M059J (cell line): ENCODE measurements at regions not wholly inside any gene's neighbourhood (a gene's known extent, or its start where the extent isn't known, plus 50 kb on each side); places are given as distances from the start of the nearest gene placed in this dataset.
"Not testable (repeated sequence)": the region's sequence is repeated elsewhere in the genome, so short reads cannot be mapped to it uniquely, and the experiment has no call there.

Experiments
- DNase-seq: peaks from one replicate; pipeline ENCODE4 v3.0.0-alpha.2; 2012; ENCODE audit warnings: low read depth

DNA sequence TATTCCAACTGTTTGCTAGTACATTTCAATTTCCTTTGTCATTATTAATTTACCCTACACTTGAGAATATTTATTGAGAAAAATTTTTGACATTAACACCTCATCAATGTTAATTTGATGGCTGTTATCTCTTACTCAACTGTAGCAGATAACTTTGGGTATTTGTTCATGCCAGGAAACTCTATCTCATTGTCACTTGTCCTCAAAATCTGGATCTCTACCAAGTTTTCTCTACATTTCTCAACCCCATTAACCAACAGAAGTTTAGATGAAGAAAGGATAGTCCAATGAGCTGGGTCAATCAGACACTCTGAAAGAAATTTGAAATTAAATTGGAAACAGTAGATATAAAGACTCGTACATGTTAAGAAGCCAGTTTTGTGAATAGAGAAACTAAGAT lies 395.3 kb downstream of the TUSC1 start:
- no peak for DNase-seq

DNA sequence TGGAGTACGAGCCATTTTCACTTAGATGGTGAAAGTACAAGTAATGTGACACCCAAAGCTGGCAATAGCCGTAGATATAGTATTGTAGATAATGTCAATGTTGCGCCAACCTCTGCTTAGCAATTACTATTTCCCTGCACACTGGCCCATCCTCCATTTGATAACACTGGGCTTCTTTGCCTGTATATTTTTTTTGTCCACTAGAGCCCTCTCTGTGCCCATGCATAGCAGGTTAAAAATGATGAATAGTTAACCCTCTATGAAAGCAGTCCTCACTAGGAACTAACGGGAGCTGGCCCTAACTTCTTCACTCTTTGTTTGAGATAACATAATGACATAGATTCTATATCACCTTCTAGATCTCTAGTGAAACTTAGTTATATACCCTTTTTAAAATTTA lies 416.8 kb downstream of the TUSC1 start:
- DNase-seq: no peak

- no peak for DNase-seq
Measured at GRCh38 chr9:25260046-25260445, 418.2 kb downstream of the TUSC1 start.

- DNase-seq: no peak
Measured at GRCh38 chr9:25255216-25255615, 423.0 kb downstream of the TUSC1 start.

DNA sequence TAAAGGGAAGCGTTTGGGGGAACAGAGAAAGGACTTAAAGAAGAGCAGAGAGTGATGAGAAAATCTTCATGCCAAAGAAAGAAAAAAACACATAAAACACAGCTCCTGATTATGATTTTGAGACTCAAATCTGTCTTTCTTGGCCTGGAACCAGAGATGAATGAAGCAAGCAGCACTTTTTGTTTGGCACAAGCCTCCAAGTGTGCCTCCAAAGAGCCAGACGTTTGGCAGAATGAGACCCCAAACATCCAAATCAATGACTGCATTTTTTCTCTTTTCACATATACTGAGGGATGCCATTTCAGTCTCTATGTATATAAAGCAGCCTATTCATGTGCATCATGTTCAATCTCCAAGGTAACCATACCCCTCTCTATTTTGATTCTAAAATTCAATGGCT lies 424.2 kb downstream of the TUSC1 start:
- no peak for DNase-seq

DNA sequence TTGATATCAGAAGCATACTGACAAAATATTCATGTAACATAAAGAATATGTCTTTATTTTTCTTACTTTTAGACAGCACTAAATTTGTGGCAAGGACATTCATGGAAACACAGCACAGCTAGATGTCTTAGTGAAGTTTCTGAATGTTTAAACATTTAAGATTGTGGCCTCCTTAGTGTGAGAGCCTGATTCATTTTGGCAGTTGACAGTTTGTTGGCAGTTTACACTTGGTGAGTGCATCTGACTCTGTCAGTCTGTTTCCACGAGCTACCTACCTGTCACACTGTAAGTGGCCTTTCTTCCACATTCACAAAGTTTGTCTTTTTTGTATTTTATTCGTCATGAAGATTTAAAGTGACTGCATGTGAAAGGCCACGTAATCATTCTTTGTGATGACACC lies 436.8 kb downstream of the TUSC1 start:
- no peak for DNase-seq

- DNase-seq: no peak
Measured at GRCh38 chr9:25226901-25227686, 451.1 kb downstream of the TUSC1 start.

DNA sequence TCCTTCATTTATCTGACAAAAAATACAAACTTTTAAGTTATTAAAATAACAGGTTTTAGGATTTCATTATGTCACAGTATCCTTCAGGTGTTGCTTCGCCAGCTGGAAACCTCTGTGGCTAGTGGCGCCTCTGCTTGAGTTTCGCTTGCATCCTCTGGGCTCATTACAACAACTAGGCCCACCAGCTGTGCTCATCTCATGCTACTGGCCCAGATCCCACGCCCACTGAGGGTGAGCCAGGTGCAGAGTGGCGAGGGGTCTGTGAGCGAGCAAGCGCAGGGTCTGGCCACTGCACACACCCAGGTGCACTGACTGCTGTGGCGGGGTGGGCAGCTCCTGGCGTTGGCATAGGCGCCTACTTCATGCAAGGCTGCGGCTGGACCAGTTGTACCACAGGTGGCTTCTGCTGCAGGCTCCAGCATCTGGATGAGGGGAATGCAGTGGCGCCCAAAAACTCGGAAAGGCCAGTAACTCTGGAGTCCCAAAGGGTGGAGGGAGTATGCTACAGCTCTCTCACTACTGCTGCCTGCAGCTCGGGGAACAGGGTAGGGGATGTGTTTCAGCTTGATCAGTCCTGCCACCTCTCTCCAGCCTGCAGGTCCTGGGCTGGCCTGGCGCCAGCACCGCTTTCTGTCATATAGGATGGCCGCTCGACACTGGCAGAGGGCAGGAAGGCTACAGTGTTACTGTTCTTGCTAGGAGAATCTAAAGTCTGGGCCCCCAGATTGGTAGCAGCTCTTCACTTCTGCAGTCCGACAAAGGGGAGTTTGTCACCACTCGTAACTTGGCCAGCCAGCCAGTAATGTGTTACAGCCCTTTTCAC lies 452.1 kb downstream of the TUSC1 start:
- no peak for DNase-seq

DNA sequence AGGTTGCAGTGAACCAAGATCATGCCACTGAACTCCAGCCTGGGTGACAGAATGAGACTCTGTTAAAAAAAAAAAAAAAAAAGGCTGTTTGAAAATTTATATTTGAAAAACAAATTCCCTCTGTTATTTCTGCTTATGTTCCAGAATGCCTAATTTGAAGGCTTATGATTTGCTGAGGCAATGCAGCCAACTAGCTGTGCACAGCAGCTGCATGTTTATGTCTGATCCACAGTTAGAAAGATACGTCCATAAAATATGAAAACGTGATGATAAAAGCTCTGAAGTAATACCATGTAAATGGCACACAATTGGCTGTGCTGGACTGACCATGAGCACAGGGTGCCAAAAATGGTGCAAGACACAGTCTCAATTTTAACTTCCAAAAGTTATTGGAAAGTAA lies 453.2 kb downstream of the TUSC1 start:
- no peak for DNase-seq

GRCh38 chr9:25224309-25224708 lies 453.9 kb downstream of the TUSC1 start:
- DNase-seq: no peak

DNA sequence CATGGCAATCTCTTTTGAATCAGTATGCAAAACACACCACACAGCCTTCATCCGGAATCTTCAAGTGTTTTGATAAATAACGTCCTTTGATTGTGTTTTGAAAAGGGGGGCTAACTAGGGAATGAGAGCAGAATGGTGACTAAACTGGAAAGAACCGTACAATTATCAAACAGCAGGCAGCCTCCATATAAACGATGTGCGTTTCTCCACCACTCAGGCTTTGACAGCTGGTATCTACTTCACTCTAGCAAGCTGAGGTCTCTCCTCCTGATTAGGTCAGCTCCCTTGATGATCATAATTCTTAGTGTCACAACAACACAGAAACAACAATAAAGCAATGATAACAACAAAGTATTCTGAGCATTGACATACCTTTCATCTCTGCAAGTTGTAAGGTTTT lies 465.9 kb downstream of the TUSC1 start:
- DNase-seq: no peak

- DNase-seq: no peak
Measured at GRCh38 chr9:25207402-25208195, 470.6 kb downstream of the TUSC1 start.

GRCh38 chr9:25206027-25206426 lies 472.2 kb downstream of the TUSC1 start:
- DNase-seq: no peak

- no peak for DNase-seq
Measured at GRCh38 chr9:25205285-25205684, 473.0 kb downstream of the TUSC1 start.

DNA sequence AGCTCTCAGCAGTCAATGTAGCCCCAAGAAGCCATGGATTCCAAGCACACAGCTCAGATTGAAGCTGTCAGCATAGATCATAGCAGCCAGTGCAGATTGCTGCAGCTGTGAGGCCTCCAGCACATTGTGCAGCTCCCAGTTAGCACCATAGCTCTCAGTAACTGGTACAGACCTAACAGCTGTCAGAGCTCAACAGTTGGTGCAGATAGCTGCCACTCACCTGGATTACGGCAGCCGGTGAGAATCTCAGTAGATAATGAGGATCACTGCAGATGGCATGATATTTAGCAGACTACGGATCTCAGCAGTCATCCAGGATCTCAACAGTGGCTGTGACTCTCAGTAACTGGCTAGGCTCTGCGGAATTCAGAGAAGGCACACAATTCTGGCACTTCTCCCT lies 500.4 kb downstream of the TUSC1 start:
- DNase-seq: no peak

DNA sequence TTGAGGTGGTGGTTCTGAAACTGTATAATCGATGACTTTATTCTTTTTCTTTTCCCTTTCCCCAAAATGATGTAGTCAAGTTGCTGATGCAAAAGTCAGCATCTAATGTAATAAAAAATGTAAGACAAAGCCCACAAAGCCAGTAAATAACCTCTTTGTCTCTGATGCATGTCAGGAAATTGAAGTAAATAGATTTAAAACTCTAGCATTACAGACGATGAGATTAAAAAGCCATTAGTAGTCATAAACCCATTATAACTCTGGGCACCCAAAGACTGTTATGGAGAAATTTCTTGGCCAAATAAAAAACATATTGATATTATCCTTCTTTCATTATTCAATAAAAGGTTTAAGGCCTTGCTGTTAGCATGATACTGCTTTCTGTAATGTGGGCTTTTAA lies 548.7 kb downstream of the TUSC1 start:
- no peak for DNase-seq

GRCh38 chr9:25121811-25122210 lies 556.4 kb downstream of the TUSC1 start:
- DNase-seq: no peak

GRCh38 chr9:25119041-25119440 lies 559.2 kb downstream of the TUSC1 start:
- no peak for DNase-seq

DNA sequence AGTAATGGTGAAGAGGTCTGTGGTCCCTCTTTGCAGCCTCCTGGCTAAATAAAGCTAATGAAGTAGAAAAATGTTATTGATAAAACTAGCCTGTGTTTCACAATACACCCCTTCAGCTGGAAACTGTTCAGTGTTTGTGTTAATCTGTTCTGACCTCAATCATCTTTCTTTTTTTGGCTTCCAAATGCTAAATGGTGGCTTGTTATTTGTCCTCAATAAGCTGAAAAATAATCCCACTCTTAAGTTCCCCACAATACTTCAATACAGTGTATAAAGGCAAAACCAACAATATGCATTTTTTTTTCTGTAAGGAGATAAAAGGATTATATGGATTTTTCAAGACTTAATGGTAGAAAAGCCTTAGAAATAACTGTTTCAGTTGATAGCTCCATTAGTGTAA lies 560.5 kb downstream of the TUSC1 start:
- DNase-seq: no peak

DNA sequence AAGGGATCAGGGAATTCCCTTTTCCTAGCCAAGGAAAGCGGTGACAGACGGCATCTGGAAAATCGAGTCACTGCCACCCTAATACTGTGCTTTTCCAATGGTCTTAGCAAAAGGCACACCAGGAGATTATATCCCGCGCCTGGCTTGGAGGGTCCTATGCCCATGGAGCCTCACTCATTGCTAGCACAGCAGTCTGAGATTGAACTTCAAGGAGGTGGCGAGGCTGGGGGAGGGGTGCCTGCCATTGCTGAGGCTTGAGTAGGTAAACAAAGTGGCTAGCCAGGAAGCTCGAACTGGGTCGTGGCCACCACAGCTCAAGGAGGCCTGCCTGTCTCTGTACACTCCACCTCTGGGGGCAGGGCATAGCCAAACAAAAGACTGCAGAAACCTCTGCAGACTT lies 556.5 kb upstream of the IZUMO3 start:
- not testable (repeated sequence) for DNase-seq

DNA sequence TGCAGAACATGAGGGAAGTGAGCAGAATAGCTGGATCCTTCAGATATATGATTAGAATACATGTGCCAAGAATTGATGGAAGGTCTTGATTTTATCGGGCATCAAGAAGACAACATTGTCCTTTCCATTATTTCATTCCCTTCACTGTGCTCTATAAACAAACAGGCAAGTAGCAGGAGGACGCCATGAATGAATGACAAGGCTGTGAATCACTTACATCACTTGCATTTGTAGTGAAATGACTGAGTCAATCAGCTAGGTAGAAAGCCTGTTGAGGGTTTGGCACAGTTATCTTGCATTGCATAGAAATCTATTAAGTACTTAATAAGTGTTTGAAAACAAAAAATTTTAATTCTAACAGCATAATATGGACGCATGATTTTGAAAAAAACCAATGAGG lies 548.8 kb upstream of the IZUMO3 start:
- DNase-seq: peak; percentile 12

DNA sequence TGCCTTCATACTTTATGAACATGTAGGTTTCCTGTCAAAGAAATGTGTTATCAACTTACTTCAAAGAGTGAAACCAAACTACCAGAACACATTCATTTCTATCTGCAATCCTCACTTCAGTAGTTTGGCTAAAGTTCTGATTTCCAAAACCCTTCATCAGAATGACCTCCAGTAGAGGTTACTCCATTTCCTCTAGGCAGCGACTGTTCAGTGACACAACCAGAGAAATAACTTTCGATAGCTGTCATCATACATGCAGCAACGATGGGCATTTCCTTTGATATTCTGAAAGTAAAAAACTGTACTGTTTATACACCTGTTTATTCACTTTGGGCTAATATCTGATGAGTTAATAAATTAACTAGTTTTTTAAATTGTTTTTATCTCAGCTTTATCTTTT lies 532.5 kb upstream of the IZUMO3 start:
- DNase-seq: no peak
